GM06990 (cell line): ENCODE measurements at regions not wholly inside any gene's neighbourhood (a gene's known extent, or its start where the extent isn't known, plus 50 kb on each side); places are given as distances from the start of the nearest gene placed in this dataset.

Source experiments
- DNase-seq: peaks from one replicate; pipeline ENCODE4 v3.0.0-alpha.2; 2011; ENCODE audit not compliant: insufficient read length; ENCODE audit errors: extremely low read depth
- H3K27me3 ChIP-seq: replicated peaks from 2 replicates; pipeline ENCODE4 v1.6.0; 2011; ENCODE audit warnings: low read length; ENCODE audit not compliant: control insufficient read depth, insufficient read depth
- H3K36me3 ChIP-seq: 2 replicates; pipeline ENCODE4 v1.5.1; 2011; ENCODE audit warnings: low read length; ENCODE audit not compliant: control insufficient read depth, insufficient read depth
- H3K4me3 ChIP-seq: replicated peaks from 2 replicates; pipeline ENCODE4 v1.5.1; 2011; ENCODE audit warnings: low read depth, mild to moderate bottlenecking, control low read depth, low read length
- TF ChIP-seq, protein P1 (sequence below): IDR thresholded peaks from 2 replicates; pipeline ENCODE4 v1.5.1; 2011; ENCODE audit warnings: low read length, control low read depth, mild to moderate bottlenecking, inconsistent platforms; ENCODE audit not compliant: insufficient read depth, poor library complexity, severe bottlenecking

- no peak overlapping the region for H3K4me3 ChIP-seq
- H3K27me3 ChIP-seq, result 0 out of 2 replicates have a peak, but pooled peaks cover 2% of the 10 kb centered on the region
- TF ChIP-seq, protein P1, sequence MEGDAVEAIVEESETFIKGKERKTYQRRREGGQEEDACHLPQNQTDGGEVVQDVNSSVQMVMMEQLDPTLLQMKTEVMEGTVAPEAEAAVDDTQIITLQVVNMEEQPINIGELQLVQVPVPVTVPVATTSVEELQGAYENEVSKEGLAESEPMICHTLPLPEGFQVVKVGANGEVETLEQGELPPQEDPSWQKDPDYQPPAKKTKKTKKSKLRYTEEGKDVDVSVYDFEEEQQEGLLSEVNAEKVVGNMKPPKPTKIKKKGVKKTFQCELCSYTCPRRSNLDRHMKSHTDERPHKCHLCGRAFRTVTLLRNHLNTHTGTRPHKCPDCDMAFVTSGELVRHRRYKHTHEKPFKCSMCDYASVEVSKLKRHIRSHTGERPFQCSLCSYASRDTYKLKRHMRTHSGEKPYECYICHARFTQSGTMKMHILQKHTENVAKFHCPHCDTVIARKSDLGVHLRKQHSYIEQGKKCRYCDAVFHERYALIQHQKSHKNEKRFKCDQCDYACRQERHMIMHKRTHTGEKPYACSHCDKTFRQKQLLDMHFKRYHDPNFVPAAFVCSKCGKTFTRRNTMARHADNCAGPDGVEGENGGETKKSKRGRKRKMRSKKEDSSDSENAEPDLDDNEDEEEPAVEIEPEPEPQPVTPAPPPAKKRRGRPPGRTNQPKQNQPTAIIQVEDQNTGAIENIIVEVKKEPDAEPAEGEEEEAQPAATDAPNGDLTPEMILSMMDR, result no peak
- DNase-seq, result no peak
- H3K36me3 ChIP-seq, result no peaks in the 10 kb centered on the region
These were observed 110.2 kb upstream of the FAM20C start for GRCh38 chr7:81926-82756.

GRCh38 chr7:82757-83155 is 109.6 kb upstream of the FAM20C start:
- no peak for DNase-seq
- TF ChIP-seq, protein P1, result no peak
- Histone ChIP-seq H3K4me3 (no peak overlapping the region), H3K36me3 (no peaks in the 10 kb centered on the region), H3K27me3 (0 out of 2 replicates have a peak, but pooled peaks cover 2% of the 10 kb centered on the region)

- TF ChIP-seq, protein P1, result no peak
- no peak for DNase-seq
- no peaks in the 10 kb centered on the region for H3K36me3 ChIP-seq
- 0 out of 2 replicates have a peak, but pooled peaks cover 2% of the 10 kb centered on the region for H3K27me3 ChIP-seq
- no peak overlapping the region for H3K4me3 ChIP-seq
These were observed 108.9 kb upstream of the FAM20C start for GRCh38 chr7:83441-83840.

GRCh38 chr7:83861-84632 is 108.3 kb upstream of the FAM20C start:
- DNase-seq, result no peak
- H3K27me3 ChIP-seq, result 0 out of 2 replicates have a peak, but pooled peaks cover 2% of the 10 kb centered on the region
- TF ChIP-seq, protein P1, result no peak
- H3K36me3 ChIP-seq, result no peaks in the 10 kb centered on the region
- no peak overlapping the region for H3K4me3 ChIP-seq

DNA sequence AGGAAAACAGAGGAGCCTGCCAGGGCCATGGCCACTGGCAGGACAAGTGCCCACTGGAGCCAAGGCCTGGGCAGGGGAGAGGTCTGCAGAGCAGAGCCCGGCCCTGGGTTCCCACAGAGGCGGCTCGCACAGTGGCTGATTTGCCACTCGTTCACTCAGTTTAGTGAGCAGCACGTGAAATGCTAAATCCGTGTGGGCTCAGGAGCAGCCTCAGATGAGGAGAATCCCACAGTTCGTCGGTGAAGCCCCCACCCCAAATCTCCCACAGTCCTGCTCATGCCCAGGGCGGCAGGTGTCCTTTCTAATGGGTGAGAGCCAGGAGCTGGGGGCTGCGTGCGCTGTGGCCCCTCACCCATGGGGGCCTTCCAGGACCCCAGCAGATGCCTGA is 107.7 kb upstream of the FAM20C start:
- DNase-seq, result no peak
- 0 out of 2 replicates have a peak, but pooled peaks cover 2% of the 10 kb centered on the region for H3K27me3 ChIP-seq
- TF ChIP-seq, protein P1, result no peak

More for the DNA sequence above, 107.7 kb upstream of the FAM20C start:
- H3K4me3 ChIP-seq, result no peak overlapping the region
- no peaks in the 10 kb centered on the region for H3K36me3 ChIP-seq
